Calu3 (cell line): ENCODE measurements at regions not wholly inside any gene's neighbourhood (a gene's known extent, or its start where the extent isn't known, plus 50 kb on each side); places are given as distances from the start of the nearest gene placed in this dataset.

Source experiments
- BruUV-seq: library from RNA; stranded (reverse); fragments of 400-500 nt; replicated peaks from 2 replicates; lab custom pipeline; 2021; lab: Mats Ljungman, UMichigan
- CTCF ChIA-PET: fragments of 300-600 bp; sonication (Branson Sonifier 250); formaldehyde crosslinking; loops from one replicate; lab custom pipeline; 2022; ENCODE audit warnings: antibody characterized with exemption; lab: Charles Lee
- DNase-seq: peaks from one replicate; pipeline ENCODE4 v3.0.0; 2022
- H3K27ac Mint-ChIP-seq: one replicate; pipeline ENCODE4 v1.8.0; 2022; ENCODE audit warnings: mixed read lengths; ENCODE audit not compliant: unreplicated experiment
- H3K27me3 Mint-ChIP-seq: one replicate; pipeline ENCODE4 v1.8.0; 2022; ENCODE audit warnings: mixed read lengths; ENCODE audit not compliant: unreplicated experiment
- H3K36me3 Mint-ChIP-seq: one replicate; pipeline ENCODE4 v1.8.0; 2022; ENCODE audit warnings: mild to moderate bottlenecking, moderate library complexity, mixed read lengths; ENCODE audit not compliant: insufficient read depth, unreplicated experiment
- H3K4me1 Mint-ChIP-seq: one replicate; pipeline ENCODE4 v1.8.0; 2022; ENCODE audit warnings: mild to moderate bottlenecking, low read depth, mixed read lengths; ENCODE audit not compliant: unreplicated experiment
- H3K4me3 Mint-ChIP-seq: one replicate; pipeline ENCODE4 v1.8.0; 2022; ENCODE audit warnings: mild to moderate bottlenecking, low read depth, moderate library complexity, mixed read lengths; ENCODE audit not compliant: unreplicated experiment
- H3K9me3 Mint-ChIP-seq: one replicate; pipeline ENCODE4 v1.8.0; 2022; ENCODE audit warnings: low read depth, mixed read lengths; ENCODE audit not compliant: unreplicated experiment
- CTCF ChIP-seq: fragments of 200-600 bp; IDR thresholded peaks from one replicate; pipeline ENCODE4 v1.8.0; 2022; ENCODE audit warnings: antibody characterized with exemption; ENCODE audit not compliant: unreplicated experiment
- intact Hi-C: fragments of 100-400 bp; cut with micrococcal nuclease; formaldehyde crosslinking; loops from one replicate; pipeline ENCODE4 v1.10.0; 2022; ENCODE audit not compliant: unreplicated experiment

DNA sequence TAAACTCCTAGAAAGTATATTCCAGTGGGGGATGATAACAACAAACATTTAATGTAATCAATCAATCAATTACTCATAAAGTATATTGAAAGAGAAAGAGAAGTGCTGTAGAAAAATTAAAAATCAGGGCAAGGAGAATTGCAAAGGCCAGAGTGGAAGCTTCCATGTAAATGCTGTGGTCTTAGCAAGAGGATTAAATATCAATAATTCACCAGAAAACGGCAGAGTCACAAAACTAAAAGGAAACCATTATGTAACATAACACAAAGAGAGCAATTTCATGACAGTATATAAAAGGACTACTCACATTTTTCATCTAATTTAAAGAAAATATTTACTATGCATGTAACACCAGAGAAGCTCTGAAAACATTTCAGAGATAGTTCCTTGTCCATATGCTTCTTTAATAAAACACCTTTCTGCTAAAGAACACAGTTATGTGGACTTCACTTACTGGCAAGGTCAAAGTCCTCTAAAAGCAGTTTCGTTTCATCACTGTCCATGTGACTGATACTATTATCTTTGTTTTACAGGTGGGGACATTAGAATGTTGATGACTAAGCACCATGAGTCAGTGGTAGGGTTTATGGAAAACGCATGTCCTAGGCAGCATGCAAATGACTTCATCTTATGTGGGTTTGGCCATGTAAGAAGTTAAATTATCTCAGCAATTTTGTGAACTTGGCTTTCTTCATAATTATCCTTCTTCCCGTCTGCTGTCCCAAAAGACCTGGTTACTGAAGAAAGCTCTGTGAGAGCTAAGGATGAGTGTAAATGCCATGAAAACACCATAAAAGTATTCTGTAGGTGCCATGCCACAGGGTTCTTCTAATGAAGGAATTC lies 185.8 kb upstream of the TENT5A start:
- Mint-ChIP-seq H3K36me3 (peaks cover 15% of the 10 kb centered on the region), H3K4me3 (peak overlapping the region; percentile 62), H3K27me3 (no peaks in the 10 kb centered on the region), H3K4me1 (peaks cover 55% of the 10 kb centered on the region), H3K27ac (peak overlapping the region; percentile 98), H3K9me3 (no peaks in the 10 kb centered on the region)
- intact Hi-C loops = loop anchor here (2.0 to 5.0 kb wide), 3 partner anchors 101 to 183 kb away; no protein-coding TSS in a partner anchor
- BruUV-seq = TSS peak; percentile 87
- CTCF ChIA-PET = interaction anchor here (0.8 kb wide), 1 partner anchor 30 kb away, joined by 5 read pairs; no protein-coding TSS in a partner anchor
- TF ChIP-seq CTCF = no peak
- DNase-seq = peak; percentile 58

GRCh38 chr6:81937296-81937937 lies 184.9 kb upstream of the TENT5A start:
- no TSS peak for BruUV-seq
- Mint-ChIP-seq H3K36me3 (peaks cover 15% of the 10 kb centered on the region), H3K27ac (peak overlapping the region; percentile 98), H3K4me1 (peaks cover 60% of the 10 kb centered on the region), H3K9me3 (no peaks in the 10 kb centered on the region), H3K27me3 (no peaks in the 10 kb centered on the region), H3K4me3 (peak overlapping the region; percentile 62)
- intact Hi-C loops = loop anchor here (5.0 kb wide), 2 partner anchors 100 to 170 kb away; no protein-coding TSS in a partner anchor
- no peak for DNase-seq
- CTCF ChIA-PET = interaction anchor here (0.8 kb wide), 1 partner anchor 30 kb away, joined by 5 read pairs; no protein-coding TSS in a partner anchor
- TF ChIP-seq CTCF = no peak

DNA sequence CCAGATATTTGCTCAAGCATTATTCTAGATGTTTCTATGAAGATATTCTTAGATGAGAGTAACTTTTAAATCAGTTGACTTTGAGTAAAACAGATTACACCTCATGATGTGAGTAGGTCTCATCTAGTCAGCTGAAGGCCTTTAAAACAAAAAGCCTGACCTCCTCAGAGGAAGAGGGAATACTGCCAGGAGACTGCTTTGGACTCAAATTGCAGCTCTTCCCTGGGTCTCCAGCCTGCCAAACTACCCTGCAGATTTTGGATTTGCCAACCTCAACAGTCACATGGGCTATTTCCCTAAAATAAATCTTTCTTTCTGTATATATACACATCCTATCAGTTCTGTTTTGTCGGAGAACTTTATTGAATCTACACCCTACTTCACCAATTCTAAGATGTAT lies 182.5 kb upstream of the TENT5A start:
- H3K9me3 Mint-ChIP-seq = no peaks in the 10 kb centered on the region
- BruUV-seq = no TSS peak

More for the DNA sequence above, 182.5 kb upstream of the TENT5A start:
- intact Hi-C loops = loop anchor here (5.0 kb wide), 2 partner anchors 98 to 168 kb away; no protein-coding TSS in a partner anchor
- CTCF ChIA-PET = no interaction called here
- Mint-ChIP-seq H3K27me3 (no peaks in the 10 kb centered on the region), H3K27ac (no peak overlapping the region), H3K36me3 (peaks cover 15% of the 10 kb centered on the region), H3K4me3 (no peak overlapping the region), H3K4me1 (peaks cover 60% of the 10 kb centered on the region)
- no peak for TF ChIP-seq CTCF
- DNase-seq = no peak
